GM23338 (cell line): ENCODE measurements at regions not wholly inside any gene's neighbourhood (a gene's known extent, or its start where the extent isn't known, plus 50 kb on each side); places are given as distances from the start of the nearest gene placed in this dataset.

Source experiments
- ATAC-seq: fragments of 200-7000 bp; cut with Tn5 transposase; 3 replicates; pipeline ENCODE4 v1.9.1; 2020
- DNase-seq: peaks from one replicate; pipeline ENCODE4 v3.0.0-alpha.2; 2015; ENCODE audit warnings: low spot score
- H2AFZ ChIP-seq: fragments of 200-600 bp; sonication (generic); 2 replicates; pipeline ENCODE4 v1.8.0; 2016; ENCODE audit warnings: antibody characterized with exemption, mild to moderate bottlenecking, moderate library complexity
- H3F3A ChIP-seq: fragments of 200-600 bp; sonication (generic); replicated peaks from 2 replicates; pipeline ENCODE4 v1.8.0; 2017; ENCODE audit warnings: antibody characterized with exemption, mixed run types, low read depth
- H3K27ac ChIP-seq: fragments of 200-600 bp; sonication (generic); 2 replicates; pipeline ENCODE4 v1.6.1; 2016; ENCODE audit warnings: low read depth
- H3K27me3 ChIP-seq: fragments of 200-600 bp; sonication (generic); 2 replicates; pipeline ENCODE4 v1.8.0; 2016; ENCODE audit warnings: mild to moderate bottlenecking, mixed run types, moderate library complexity; ENCODE audit not compliant: insufficient read depth
- H3K36me3 ChIP-seq: fragments of 200-600 bp; sonication (generic); 2 replicates; pipeline ENCODE4 v1.8.0; 2016; ENCODE audit warnings: mild to moderate bottlenecking; ENCODE audit not compliant: insufficient read depth
- H3K4me1 ChIP-seq: fragments of 200-600 bp; sonication (generic); 2 replicates; pipeline ENCODE4 v1.8.0; 2016; ENCODE audit warnings: mild to moderate bottlenecking, moderate library complexity; ENCODE audit not compliant: insufficient read depth
- H3K4me2 ChIP-seq: fragments of 200-600 bp; sonication (generic); 2 replicates; pipeline ENCODE4 v1.7.1; 2017; ENCODE audit warnings: mixed run types
- H3K4me3 ChIP-seq: fragments of 200-600 bp; sonication (generic); 2 replicates; pipeline ENCODE4 v1.6.1; 2016; ENCODE audit warnings: mixed run types
- H3K79me2 ChIP-seq: fragments of 200-600 bp; sonication (generic); replicated peaks from 2 replicates; pipeline ENCODE4 v1.8.0; 2017; ENCODE audit warnings: mild to moderate bottlenecking; ENCODE audit not compliant: insufficient read depth
- H3K9me2 ChIP-seq: fragments of 200-600 bp; sonication (generic); 2 replicates; pipeline ENCODE4 v1.8.0; 2017; ENCODE audit not compliant: insufficient read depth
- H4K20me1 ChIP-seq: fragments of 200-600 bp; sonication (generic); replicated peaks from 2 replicates; pipeline ENCODE4 v1.8.0; 2017; ENCODE audit warnings: mild to moderate bottlenecking; ENCODE audit not compliant: insufficient read depth
- H3K27ac Mint-ChIP-seq: 2 replicates; pipeline ENCODE4 v1.8.0; 2020; ENCODE audit warnings: inconsistent platforms, mild to moderate bottlenecking, moderate library complexity, mixed read lengths
- H3K27me3 Mint-ChIP-seq: 3 replicates; pipeline ENCODE4 v1.8.0; 2022; ENCODE audit warnings: low read depth, mild to moderate bottlenecking, moderate library complexity, mixed read lengths, inconsistent platforms; ENCODE audit not compliant: insufficient read depth, poor library complexity
- H3K36me3 Mint-ChIP-seq: 3 replicates; pipeline ENCODE4 v1.8.0; 2021; ENCODE audit warnings: low read depth, mild to moderate bottlenecking, inconsistent platforms, moderate library complexity, mixed read lengths
- H3K4me1 Mint-ChIP-seq: 3 replicates; pipeline ENCODE4 v1.8.0; 2020; ENCODE audit warnings: mild to moderate bottlenecking, inconsistent platforms, mixed read lengths
- H3K4me3 Mint-ChIP-seq: 3 replicates; pipeline ENCODE4 v1.8.0; 2021; ENCODE audit warnings: moderate library complexity, mild to moderate bottlenecking, inconsistent platforms, mixed read lengths
- H3K9me3 Mint-ChIP-seq: 3 replicates; pipeline ENCODE4 v1.8.0; 2020; ENCODE audit warnings: moderate library complexity, mild to moderate bottlenecking, inconsistent platforms, mixed read lengths
- CTCF ChIP-seq, 2 experiments: fragments of 200-600 bp in 1 of 2; sonication (generic) in 1 of 2; conservative IDR thresholded peaks; 2 replicates each; pipeline versions ENCODE4 v1.5.1 to v1.6.1; 2016 to 2017; ENCODE audit warnings: antibody characterized with exemption in 2 of 2, low read depth in 2 of 2, mild to moderate bottlenecking in 2 of 2, moderate library complexity in 1 of 2
- ETS1 ChIP-seq: IDR thresholded peaks from 2 replicates; pipeline ENCODE4 v1.6.1; 2016; ENCODE audit warnings: antibody characterized with exemption
- EZH2phosphoT487 ChIP-seq: fragments of 200-600 bp; sonication (generic); IDR thresholded peaks from one replicate; pipeline ENCODE4 v1.8.1; 2018; ENCODE audit warnings: antibody characterized with exemption; ENCODE audit not compliant: unreplicated experiment
- JUNB ChIP-seq: IDR thresholded peaks from one replicate; pipeline ENCODE4 v1.6.1; 2016; ENCODE audit warnings: antibody characterized with exemption; ENCODE audit not compliant: unreplicated experiment
- NANOG ChIP-seq: IDR thresholded peaks from 2 replicates; pipeline ENCODE4 v1.6.1; 2016; ENCODE audit warnings: antibody characterized with exemption, borderline replicate concordance
- POLR2AphosphoS5 ChIP-seq: IDR thresholded peaks from 2 replicates; pipeline ENCODE4 v1.6.1; 2016; ENCODE audit warnings: antibody characterized with exemption, low read depth
- STAT1 ChIP-seq: IDR thresholded peaks from one replicate; pipeline ENCODE4 v1.6.1; 2016; ENCODE audit warnings: antibody characterized with exemption; ENCODE audit not compliant: unreplicated experiment
- ZNF114 ChIP-seq: fragments of 250-450 bp; sonication (Bioruptor Pico); IDR thresholded peaks from 2 replicates; pipeline ENCODE4 v1.5.0; 2020; ENCODE audit warnings: mild to moderate bottlenecking, moderate library complexity
- ZNF331 ChIP-seq: fragments of 250-450 bp; sonication (Bioruptor Pico); IDR thresholded peaks from 2 replicates; pipeline ENCODE4 v1.5.0; 2020; ENCODE audit warnings: low read depth, mild to moderate bottlenecking, moderate library complexity
- ZNF462 ChIP-seq: fragments of 250-450 bp; sonication (Bioruptor Pico); IDR thresholded peaks from 2 replicates; pipeline ENCODE4 v1.5.0; 2020; ENCODE audit warnings: mild to moderate bottlenecking, moderate library complexity

- Histone ChIP-seq H3K4me2 (no peak overlapping the region), H4K20me1 (no peaks in the 10 kb centered on the region), H3K9me2 (0 out of 2 replicates have a peak, but pooled peaks cover 7% of the 10 kb centered on the region), H3F3A (no peaks in the 10 kb centered on the region), H3K36me3 (no peaks in the 10 kb centered on the region), H3K4me3 (no peak overlapping the region), H3K27me3 (no peaks in the 10 kb centered on the region), H3K79me2 (no peaks in the 10 kb centered on the region), H3K27ac (no peak overlapping the region), H3K4me1 (no peaks in the 10 kb centered on the region), H2AFZ (no peak overlapping the region)
- ATAC-seq, result no peak
- peaks cover 4% of the 10 kb centered on the region; the same call in 2 of the 3 replicates for H3K9me3 Mint-ChIP-seq
- H3K4me3 Mint-ChIP-seq, result no peak overlapping the region
- no peaks in the 10 kb centered on the region for H3K27me3 Mint-ChIP-seq
- DNase-seq, result no peak
- H3K27ac Mint-ChIP-seq, result no peak overlapping the region
- TF ChIP-seq CTCF (conservative IDR thresholded peaks at IDR 0.05; ENCODE audit: low read depth in 2 of 2), result no peak
- no peak for TF ChIP-seq EZH2phosphoT487
- TF ChIP-seq ZNF114, result no peak
- no peak for TF ChIP-seq NANOG
- no peak for TF ChIP-seq ZNF331 (CRISPR knock-in tag)
- no peak for TF ChIP-seq STAT1
- H3K4me1 Mint-ChIP-seq, result no peaks in the 10 kb centered on the region
- no peaks in the 10 kb centered on the region for H3K36me3 Mint-ChIP-seq
Observed at GRCh38 chr7:95662987-95663386, 66.7 kb upstream of the PDK4 start.

GRCh38 chr7:95660023-95660434 lies 63.7 kb upstream of the PDK4 start:
- Histone ChIP-seq H3K4me3 (no peak overlapping the region), H4K20me1 (no peaks in the 10 kb centered on the region), H2AFZ (no peak overlapping the region), H3K4me2 (no peak overlapping the region), H3K36me3 (no peaks in the 10 kb centered on the region), H3K27ac (no peak overlapping the region), H3K9me2 (0 out of 2 replicates have a peak, but pooled peaks cover 7% of the 10 kb centered on the region), H3K4me1 (no peaks in the 10 kb centered on the region), H3F3A (no peaks in the 10 kb centered on the region), H3K27me3 (no peaks in the 10 kb centered on the region), H3K79me2 (no peaks in the 10 kb centered on the region)
- H3K9me3 Mint-ChIP-seq, result peaks cover 4% of the 10 kb centered on the region; the same call in 2 of the 3 replicates
- no peaks in the 10 kb centered on the region for H3K27me3 Mint-ChIP-seq
- H3K27ac Mint-ChIP-seq, result no peak overlapping the region
- DNase-seq (no peak), ATAC-seq (no peak)
- no peak overlapping the region for H3K4me3 Mint-ChIP-seq
- no peaks in the 10 kb centered on the region for H3K36me3 Mint-ChIP-seq
- H3K4me1 Mint-ChIP-seq, result no peaks in the 10 kb centered on the region
- TF ChIP-seq EZH2phosphoT487, result no peak
- no peak for TF ChIP-seq ZNF462
- no peak for TF ChIP-seq POLR2AphosphoS5
- no peak for TF ChIP-seq NANOG
- TF ChIP-seq JUNB, result no peak
- no peak for TF ChIP-seq ETS1
- TF ChIP-seq STAT1, result no peak
- no peak for TF ChIP-seq ZNF114
